Fibroblast of mammary gland (primary cell): ENCODE measurements at regions not wholly inside any gene's neighbourhood (a gene's known extent, or its start where the extent isn't known, plus 50 kb on each side); places are given as distances from the start of the nearest gene placed in this dataset.

Experiments
- DNase-seq: peaks from one replicate; pipeline ENCODE4 v3.0.0-alpha.2; 2010; ENCODE audit warnings: low read depth
- H3K4me3 ChIP-seq: 2 replicates; pipeline ENCODE4 v1.5.1; 2011; ENCODE audit warnings: low read depth, mild to moderate bottlenecking, low read length, moderate library complexity; ENCODE audit not compliant: control insufficient read depth
- CTCF ChIP-seq: conservative IDR thresholded peaks from 2 replicates; pipeline ENCODE4 v1.5.1; 2011; ENCODE audit warnings: low read depth, low read length, inconsistent platforms; ENCODE audit not compliant: control insufficient read depth, insufficient read depth

GRCh38 chr2:105183555-105184323 is 57.8 kb upstream of the GPR45 start:
- H3K4me3 ChIP-seq, result no peak overlapping the region
- no peak for DNase-seq
- no peak for TF ChIP-seq CTCF

GRCh38 chr2:105184420-105184819 is 57.1 kb upstream of the GPR45 start:
- H3K4me3 ChIP-seq, result no peak overlapping the region
- TF ChIP-seq CTCF, result no peak
- no peak for DNase-seq

GRCh38 chr2:105186967-105187498 is 54.5 kb upstream of the GPR45 start:
- no peak overlapping the region for H3K4me3 ChIP-seq
- TF ChIP-seq CTCF, result no peak

GRCh38 chr2:105187531-105187930 is 54.0 kb upstream of the GPR45 start:
- no peak for TF ChIP-seq CTCF
- DNase-seq, result peak; percentile 29
- no peak overlapping the region for H3K4me3 ChIP-seq

More at GRCh38 chr2:105186967-105187498, 54.5 kb upstream of the GPR45 start:
- no peak for DNase-seq

- TF ChIP-seq CTCF, result no peak
- no peak overlapping the region for H3K4me3 ChIP-seq
- DNase-seq, result no peak
Measured at GRCh38 chr2:105188343-105188742, 53.2 kb upstream of the GPR45 start.
